GM13976 (cell line): ENCODE measurements at regions not wholly inside any gene's neighbourhood (a gene's known extent, or its start where the extent isn't known, plus 50 kb on each side); places are given as distances from the start of the nearest gene placed in this dataset.

Experiments
- DNase-seq: peaks from one replicate; pipeline ENCODE4 v3.0.0; 2012; ENCODE audit warnings: low spot score
- in situ Hi-C: fragments of 300-500 bp; cut with MboI; formaldehyde crosslinking; loops from one replicate; pipeline ENCODE4 v1.12.0; 2022; ENCODE audit warnings: low sequenced_read_pairs, mixed read lengths, inconsistent platforms; ENCODE audit not compliant: unreplicated experiment
- TF ChIP-seq, protein P1 (sequence below): IDR thresholded peaks from 2 replicates; pipeline ENCODE4 v1.5.1; 2012; ENCODE audit warnings: borderline replicate concordance, mild to moderate bottlenecking; ENCODE audit not compliant: insufficient read depth; ENCODE audit errors: extremely low read depth, missing control alignments, control extremely low read depth

DNA sequence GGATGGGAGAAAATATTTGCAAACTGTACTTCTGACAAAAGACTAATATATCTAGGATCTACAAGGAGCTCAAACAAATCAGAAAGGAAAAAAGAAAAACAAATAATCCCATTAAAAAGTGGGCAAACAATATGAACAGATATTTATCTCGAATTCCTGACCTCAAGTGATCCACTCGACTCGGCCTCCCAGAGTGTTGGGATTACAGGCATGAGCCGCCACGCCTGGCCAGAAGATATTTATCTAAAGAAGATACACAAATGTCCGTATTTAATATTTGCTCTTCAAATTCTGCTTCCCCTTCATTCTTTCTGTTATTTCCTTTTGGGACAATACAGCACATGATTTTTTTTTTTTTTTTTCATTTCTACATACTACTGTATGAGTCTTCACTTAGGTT is 151.7 kb upstream of the GRM7 start:
- in situ Hi-C loops: no loop called here
- no peak for DNase-seq
- TF ChIP-seq, protein P1, sequence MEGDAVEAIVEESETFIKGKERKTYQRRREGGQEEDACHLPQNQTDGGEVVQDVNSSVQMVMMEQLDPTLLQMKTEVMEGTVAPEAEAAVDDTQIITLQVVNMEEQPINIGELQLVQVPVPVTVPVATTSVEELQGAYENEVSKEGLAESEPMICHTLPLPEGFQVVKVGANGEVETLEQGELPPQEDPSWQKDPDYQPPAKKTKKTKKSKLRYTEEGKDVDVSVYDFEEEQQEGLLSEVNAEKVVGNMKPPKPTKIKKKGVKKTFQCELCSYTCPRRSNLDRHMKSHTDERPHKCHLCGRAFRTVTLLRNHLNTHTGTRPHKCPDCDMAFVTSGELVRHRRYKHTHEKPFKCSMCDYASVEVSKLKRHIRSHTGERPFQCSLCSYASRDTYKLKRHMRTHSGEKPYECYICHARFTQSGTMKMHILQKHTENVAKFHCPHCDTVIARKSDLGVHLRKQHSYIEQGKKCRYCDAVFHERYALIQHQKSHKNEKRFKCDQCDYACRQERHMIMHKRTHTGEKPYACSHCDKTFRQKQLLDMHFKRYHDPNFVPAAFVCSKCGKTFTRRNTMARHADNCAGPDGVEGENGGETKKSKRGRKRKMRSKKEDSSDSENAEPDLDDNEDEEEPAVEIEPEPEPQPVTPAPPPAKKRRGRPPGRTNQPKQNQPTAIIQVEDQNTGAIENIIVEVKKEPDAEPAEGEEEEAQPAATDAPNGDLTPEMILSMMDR: no peak

DNA sequence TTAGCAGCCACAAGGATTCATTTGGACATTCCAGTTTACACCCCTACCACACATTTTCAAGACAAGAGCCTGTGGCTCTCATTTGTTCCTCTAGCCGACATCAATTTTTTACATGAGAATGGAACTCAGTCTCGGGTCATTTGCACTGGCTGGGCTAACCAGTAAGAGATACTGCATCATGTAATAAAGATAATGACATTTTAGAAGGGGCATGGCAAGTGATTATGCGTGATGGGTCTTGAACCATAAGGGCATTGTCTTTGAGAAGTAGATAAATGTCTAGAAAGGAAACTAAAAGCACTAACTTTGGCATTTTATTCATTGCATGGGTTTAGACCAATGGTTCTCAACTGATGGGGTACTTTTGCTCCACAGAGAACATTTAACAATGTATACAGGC is 146.0 kb upstream of the GRM7 start:
- TF ChIP-seq, protein P1: no peak
- DNase-seq: no peak
- in situ Hi-C loops: no loop called here

DNA sequence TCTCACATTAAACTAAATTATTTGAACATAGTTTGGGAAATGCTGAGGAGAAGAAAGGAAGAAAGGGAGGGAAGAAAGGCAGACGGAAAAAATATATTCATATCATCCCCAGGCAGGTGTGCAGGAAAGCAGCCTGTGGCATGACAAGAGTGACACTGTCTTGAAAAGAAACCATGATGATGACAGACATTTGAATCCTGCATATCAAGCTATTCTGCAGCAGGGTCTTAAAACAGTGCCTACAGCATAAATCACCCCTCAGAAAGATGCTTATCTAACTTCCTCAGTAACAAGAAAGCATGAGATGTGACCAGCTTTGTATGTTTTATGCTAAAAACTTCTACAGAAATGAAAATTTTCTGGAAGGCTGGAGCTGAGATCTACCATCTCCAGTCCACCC is 144.5 kb upstream of the GRM7 start:
- TF ChIP-seq, protein P1: no peak
- DNase-seq: no peak
- in situ Hi-C loops: no loop called here

DNA sequence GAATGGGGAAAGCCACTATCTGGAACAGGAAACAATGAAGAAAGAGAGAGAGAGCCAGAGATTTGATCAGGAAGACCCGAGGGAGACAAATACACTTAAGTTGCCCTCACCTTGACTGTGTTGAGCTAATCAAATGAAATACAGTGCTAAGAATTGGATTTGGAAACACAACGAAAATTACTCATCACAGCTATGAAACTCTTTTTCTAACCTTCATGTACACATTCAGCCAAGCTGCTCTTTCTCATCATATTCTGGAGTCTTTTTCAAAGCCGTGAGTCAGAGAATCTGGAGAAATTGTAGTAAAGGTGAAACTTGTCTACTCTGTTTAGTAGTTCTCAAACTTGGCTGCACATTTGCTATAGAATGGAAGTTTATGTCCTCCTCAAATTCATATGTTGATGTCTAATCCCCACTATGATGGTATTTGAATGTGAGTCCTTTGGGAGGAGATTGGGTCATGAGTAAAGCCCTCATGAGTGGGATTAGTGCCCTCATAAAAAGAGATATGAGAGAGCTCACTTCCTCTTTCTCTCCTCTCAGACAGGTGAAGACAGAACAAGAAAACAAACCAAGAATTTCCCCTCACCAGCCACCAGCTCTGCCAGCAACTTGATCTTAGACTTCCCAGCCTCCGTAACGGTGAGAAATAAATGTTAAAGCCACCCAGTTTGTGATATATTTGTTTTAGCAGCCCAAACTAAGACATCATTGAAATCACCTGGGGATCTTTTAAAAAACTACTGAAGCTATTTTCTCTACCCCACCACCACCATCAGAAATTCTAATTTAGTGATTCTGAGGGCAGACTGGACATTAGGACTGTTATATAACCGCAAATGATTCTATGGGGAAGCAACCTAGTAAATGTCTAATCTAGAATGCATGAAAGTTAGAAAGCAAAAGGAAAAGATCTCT is 143.6 kb upstream of the GRM7 start:
- DNase-seq: peak; percentile 31
- in situ Hi-C loops: no loop called here
- TF ChIP-seq, protein P1: no peak

- TF ChIP-seq, protein P1: no peak
- DNase-seq: no peak
- in situ Hi-C loops: no loop called here
These were observed 140.9 kb upstream of the GRM7 start for GRCh38 chr3:6719999-6720398.

DNA sequence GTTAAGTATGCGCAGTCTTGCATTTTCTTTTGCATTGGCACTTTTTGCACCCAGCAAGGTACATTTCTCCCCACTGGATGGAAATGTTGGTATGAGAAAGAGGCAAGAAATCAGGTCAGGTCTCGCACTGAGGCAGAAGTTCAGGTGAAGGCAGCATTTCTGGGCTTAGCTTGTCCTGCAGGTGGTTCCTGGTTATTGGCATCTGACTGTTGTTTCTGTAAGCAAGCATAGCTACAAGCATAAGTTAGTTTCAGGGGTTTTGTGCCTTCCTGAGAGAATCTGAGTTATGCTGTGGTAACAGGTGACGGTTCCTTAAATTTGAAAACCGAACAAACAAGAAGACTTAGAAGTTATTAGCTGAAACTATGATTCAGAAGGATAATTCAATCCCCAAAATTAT is 139.4 kb upstream of the GRM7 start:
- no peak for DNase-seq
- in situ Hi-C loops: no loop called here
- TF ChIP-seq, protein P1: no peak
